SK-N-DZ (cell line): ENCODE measurements at regions not wholly inside any gene's neighbourhood (a gene's known extent, or its start where the extent isn't known, plus 50 kb on each side); places are given as distances from the start of the nearest gene placed in this dataset.
"Not testable (repeated sequence)": the region's sequence is repeated elsewhere in the genome, so short reads cannot be mapped to it uniquely, and the experiment has no call there.

ENCODE experiments used
- DNase-seq: peaks from one replicate; pipeline ENCODE4 v3.0.0-alpha.2; 2015; ENCODE audit warnings: low spot score

DNA sequence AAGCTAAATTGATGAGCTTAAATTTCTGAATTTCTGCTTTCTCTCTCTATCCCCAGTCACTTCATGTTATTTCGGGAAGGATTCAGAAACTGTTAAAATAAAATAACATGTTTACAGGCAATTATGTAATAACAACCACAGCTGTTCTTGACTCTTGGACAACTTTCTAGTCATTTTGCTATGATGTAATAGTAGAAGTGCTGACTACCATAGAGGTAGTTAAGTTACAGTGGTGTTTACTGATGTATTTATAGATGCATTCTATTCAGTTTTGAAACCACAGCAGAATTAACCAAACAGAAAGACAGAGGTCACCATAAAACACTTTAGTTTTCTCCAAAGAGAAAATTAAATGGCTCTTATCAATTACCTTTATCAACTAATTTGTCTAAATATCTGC is 1292.0 kb upstream of the CHAC2 start:
- DNase-seq: no peak

DNA sequence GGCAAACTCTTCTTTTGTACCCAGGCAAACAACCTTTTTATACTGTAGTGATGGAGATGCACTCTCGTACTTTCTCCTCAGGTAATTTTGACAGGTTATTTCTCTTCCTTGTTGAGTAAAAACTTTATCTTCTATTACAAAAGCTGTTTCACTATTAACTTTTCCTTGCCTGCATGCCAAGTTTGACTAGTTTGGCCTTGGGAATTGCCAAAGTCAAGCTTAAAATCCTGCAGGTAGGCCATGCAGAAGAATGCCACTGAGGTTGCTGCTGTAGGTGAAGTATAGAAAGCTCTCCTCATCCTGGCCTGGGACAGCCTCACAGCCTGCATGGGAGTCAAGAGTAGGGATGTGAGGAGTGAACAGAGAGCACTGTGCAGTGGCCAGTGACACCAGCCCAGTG is 1293.5 kb upstream of the CHAC2 start:
- DNase-seq: no peak

DNA sequence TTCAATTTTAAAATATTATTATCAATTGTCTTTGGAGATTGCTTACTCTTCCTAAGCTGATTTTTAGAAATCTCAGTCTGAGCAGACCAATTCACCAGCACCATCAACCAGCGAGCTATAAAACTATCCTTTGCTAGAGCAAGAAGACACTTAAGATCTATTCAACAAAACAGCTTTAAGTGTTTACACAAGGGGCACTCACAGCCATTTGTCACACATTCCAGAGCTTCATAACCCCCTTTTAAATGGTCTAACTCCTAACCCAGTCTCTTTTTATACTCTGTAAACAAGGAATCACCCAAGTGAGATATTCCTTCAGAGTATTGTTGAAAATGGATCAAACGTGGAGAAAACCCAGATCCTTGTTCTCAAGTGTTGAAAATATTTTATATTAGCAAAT is 1294.1 kb upstream of the CHAC2 start:
- DNase-seq: no peak

DNA sequence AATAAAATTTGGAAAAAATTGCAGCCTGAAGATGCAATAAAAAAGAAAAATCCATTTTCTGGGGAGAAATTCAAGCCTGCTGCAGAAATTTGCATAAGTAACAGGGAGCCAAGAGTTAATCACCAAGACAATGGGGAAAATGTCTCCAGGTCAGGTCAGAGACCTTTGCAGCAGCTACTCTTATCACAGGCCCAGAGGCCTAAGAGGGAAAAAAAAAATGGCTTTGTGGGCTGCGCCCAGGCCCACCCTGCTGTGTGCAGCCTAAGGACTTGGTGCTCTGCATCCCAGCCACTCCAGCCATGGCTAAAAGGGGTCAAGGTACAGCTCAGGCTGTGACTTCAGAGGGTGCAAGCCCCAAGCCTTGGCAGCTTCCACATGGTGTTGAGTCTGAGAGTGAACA is 1297.1 kb upstream of the CHAC2 start:
- DNase-seq: not testable (repeated sequence)

DNA sequence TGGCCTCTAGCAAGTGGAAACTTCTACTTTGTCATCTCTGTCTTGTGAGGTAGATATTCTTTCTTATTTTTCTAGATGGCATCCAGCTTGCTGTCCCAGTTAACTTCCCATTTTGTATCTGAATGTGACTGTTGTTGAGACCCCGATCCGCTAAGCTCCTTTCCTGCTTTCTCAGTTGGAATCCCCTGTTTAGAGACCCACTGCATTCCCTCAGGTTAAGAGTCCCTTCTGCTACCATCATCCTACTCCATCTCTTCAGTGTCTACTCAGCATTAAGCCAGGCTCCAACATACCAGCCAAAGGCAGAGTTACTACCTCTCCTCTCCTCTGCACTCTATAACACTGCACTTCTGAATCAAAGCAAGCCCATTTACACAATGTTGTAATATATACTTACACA is 1300.4 kb upstream of the CHAC2 start:
- no peak for DNase-seq

DNA sequence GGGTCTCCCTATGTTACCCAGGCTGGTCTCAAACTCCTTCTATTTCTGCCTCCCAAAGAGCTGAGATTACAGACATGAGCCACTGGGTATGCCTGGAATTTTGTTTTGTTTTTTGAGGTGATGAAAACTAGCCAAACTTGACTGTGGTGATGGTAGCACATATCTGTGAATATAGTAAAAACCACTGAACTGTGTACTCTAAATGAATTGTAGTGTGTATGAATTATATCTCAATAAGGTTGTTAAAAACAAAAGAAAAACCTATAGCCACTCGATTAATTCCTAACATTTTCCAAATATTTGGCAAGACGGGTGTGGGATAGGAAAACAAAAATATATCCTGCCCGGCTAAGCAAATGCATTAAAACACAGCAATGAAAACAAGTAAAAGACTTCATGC is 1302.3 kb upstream of the CHAC2 start:
- no peak for DNase-seq

DNA sequence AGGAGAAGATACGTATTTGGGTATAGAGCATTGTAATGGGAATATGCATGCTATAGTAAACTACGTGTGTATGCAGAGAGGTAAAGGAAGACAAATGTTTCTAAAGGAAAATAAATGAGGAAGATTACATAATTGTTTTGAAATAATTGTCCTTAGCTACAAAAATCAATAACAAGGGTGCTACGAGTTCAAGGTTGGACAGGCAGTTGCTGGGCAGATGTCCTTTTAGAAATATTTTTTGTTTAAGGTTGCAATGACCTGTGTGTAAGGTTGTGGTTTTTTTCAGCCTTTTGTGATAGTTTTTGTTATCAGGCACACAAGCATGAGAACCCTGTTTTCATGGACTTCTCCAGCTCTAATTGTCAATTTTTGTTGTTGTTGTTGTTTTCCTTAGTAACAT is 1304.1 kb upstream of the CHAC2 start:
- no peak for DNase-seq

DNA sequence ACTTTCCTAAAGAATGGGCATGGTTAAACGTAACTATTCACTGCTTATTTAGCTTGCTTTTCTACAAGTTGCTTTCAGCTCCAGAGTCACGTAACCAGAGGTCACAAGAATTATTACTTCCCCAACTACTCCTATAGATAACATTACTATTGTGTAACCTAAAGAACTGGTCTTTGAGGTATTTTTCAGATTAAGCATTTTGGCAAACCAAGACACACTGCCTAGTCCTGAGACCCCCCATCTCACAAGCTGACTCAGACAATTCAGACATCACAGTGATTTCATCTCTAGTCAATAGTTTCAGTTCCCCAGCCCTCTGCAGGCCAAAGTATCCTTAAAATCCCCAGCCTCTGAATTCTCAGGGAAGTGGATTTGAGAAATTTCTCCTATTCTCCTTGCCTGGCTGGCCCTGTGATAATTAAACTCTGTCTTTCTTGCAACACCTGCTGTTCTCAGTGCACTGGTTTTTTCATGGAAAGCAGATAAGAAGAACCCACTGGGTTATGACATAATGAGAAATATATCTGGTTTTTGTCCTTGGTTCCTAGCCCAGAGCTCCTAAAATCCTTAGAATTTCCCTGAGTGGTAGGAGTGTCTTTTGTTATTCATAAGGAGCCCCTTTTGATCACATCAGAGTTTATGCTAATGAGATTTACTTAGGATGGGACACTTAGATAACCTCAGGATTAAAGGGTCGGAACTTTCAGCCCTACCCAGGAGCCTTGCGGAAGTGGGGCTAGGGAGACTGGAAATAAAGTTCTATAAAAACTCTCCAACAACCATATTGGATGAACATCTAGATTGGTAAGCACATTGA is 1310.8 kb upstream of the CHAC2 start:
- DNase-seq: no peak

DNA sequence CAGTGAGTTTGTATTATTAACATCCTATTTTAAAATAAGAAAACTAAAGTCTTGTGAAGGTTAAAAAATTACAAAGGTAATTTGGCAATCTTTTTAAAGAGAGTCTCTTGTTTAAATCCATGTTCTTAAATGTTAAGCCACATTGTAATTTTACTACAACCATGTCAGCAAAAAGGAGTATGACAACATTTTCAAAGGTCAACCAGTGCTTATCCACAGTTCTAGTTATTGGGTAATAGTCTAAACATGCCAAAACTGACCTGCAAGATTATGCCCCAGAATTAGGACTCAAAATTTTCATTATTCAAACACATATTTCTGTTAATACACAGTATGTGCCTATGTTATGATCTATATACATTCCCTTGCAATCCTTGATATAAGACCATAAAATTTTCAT is 1312.6 kb upstream of the CHAC2 start:
- DNase-seq: no peak

DNA sequence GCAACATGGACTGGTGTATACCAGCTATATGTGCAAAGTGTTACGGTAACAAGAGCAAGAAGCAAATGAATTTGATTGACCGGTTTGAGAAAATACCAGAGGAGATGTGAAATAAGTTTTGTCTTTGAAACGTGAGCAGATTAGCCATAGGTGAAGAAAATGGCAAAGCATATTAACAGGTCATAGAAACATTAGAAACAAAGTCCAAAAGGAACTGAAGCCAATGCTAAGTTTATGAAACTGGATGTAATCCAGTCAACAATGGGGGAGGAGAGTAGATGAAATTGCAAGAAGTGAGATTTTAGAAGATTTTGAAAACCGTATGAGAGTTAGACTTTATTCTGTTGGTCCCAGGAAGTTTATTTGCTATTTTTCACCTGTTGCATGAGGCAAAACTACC is 1315.4 kb upstream of the CHAC2 start:
- DNase-seq: no peak

DNA sequence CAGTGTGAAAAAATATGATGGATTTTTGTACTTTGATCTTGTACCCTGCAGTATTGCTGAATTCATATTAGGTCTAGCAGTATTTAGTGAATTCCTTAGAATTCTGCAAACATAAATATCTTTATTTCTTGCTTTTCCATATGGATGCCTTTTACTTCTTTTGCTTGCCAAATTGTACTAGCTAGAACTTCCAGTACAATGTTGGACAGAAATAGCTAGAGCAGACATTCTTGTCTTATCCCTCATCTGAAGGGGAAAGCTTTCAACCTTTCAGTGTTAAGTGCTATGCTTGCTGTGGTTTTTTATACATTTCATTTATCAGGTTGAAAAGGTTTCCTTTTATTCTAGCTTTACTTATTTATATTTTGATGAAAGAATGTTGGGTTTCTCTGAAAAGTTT is 1321.9 kb upstream of the CHAC2 start:
- no peak for DNase-seq

DNA sequence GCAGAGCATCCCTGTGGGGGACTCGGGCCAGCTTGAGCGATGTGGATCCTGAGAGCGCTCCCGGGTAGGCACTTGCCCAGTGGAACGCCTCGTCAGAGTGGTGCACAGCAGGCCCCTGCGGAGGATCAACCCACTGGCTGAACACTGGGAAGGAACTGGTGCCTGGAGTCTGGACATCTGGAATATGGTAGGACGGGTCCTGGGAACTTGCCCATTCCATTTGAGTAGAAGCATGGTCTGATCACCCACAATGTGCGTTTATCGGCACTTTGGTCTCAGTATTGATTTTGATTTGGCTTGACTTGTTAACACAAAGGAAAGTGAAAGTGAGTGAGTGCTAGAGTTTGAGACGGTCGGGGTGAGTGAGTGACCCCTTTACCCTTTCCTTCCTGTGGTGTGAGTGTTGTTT is 1336.2 kb upstream of the CHAC2 start:
- DNase-seq: no peak

DNA sequence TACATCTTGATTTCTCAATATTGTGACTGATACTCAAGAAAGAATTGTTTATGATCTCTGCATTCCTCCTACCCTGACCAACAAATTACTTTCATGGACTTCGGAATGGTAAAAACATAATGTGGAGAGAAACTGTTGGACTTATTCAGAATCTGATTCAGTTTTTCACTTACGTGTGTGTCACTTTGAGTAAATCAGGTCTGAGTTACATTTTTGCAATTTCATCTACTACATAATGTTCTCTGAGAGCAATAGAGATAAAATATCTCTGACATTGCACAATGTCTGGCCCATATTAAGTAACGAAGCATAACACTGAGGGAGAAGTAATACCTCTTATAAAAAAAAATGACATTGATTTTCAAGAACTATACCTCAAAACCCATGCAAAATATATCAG is 1337.9 kb upstream of the CHAC2 start:
- DNase-seq: no peak

DNA sequence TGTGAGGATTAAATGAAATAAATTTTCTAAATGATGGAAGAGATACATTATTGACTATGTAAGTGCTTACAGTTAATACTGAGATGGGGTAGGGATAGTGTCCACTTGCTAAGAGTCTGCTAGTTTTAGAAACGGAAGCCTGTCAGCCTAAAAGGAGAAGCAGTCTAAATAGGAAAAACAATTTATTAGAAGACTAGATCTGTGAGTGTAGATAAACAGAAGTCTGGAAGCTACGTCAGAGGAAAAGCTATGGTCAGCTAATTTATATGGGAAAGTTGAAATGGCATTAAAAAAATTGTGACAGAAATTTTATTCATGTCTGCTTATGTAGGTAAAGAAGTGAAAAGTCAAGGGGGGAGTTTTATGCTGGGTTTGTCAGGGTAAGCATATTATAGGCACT is 1338.4 kb upstream of the CHAC2 start:
- no peak for DNase-seq

DNA sequence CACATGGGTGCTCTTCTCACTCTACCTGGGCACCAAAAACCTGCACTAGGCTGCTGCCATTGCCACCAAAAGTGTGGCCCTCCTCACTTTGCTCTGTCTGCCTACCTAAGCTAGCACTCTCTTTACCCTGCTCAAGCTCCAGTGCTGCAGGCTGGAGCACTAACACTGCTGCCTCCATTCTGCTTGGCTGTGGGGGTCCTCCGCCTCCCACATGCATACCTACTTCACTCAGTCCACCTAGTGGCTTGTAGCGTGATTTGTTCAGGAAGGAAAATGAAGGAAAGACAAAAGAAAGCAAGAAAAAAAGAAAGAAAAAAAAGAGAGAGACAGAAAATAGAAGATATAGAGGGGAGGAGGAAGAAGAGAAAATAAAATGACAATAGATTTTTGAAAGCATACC is 1339.4 kb upstream of the CHAC2 start:
- DNase-seq: no peak

DNA sequence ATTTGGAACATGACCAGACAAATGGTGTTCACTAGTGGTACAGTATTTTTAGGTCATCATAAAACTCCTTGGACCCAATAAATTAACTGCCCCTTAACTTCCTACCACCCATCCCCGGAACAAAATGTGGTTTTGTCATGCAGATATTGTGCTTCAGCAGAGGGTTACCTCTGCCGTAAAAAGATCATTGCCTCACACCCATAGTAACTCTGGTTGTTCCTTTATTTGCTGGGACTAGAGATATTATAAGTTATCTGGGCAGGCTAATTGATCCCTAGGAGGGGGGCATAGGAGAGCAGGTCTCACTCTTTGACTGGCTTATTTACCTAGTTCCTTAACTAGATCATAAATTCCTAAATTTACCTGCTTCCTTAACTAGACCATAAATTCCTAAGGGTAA is 1343.9 kb upstream of the CHAC2 start:
- no peak for DNase-seq

DNA sequence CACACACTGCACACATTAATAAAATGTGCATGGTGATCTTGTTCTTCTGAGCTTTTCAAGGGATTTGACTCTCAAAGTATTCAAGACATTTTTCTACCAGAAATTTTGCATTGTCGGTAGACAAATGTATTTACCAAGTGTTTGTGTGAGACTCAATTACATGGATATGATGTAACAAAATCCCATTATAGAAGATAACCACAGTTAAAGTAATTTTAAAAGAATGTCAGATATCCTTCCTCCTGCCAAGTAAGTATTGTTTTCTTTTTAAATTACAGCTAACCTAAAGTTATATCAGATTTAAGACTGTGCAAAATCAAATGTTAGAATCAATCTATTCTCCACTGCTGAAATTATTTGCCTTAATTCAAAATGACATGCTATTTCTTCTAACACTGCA is 1344.5 kb upstream of the CHAC2 start:
- DNase-seq: no peak

DNA sequence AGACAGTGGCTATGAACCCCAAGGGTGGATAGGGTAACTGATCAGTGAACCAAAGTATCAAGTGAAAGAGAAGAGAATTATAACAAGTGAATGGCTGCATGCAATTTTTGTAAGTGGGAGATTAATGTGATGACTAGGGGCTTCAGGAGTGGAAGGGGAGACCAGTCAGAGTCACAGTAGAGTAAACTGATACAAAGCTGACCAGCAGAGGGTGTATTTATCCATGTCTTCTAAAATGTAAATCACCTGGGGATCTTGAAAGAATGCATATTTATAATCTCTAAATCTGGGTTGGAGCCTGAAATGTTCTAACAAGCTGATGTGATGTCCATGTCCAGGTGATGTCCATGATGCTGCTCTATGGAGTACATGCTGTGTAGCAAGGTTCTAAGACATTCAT is 1351.3 kb upstream of the CHAC2 start:
- DNase-seq: peak; percentile 3

DNA sequence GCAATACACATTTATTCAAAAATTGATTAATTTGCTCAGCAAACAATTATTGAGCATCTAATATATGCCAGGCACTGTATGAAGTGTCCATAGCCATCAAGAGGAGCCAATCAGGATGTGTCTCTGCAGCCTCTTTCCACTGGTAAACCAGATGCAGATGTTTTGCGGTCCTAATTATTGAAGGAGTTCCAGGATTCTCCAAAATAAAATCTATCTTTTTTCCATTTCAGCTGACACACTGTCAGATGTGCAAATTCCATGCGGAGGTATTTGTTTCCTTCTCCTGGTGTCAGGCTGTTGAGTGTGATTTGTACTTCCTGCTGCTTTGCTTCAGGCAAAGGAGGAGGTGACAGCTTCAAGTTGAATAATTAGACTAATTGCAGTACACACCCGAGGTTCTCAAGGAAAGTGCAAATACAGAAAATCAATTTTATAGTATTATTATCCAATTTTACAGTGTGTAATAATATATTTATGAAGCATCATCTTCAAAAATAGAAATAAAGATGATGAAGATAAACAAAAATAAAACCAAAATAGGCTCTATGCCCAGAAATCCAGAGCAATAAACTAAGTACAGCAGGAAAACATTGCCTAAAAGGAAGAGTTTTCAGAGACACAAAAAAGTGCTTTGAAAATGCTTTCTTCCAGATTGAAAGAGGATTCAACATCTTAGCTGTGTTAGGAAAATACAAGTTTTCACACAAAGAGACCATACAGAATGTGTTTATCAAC is 1352.9 kb upstream of the CHAC2 start:
- no peak for DNase-seq

DNA sequence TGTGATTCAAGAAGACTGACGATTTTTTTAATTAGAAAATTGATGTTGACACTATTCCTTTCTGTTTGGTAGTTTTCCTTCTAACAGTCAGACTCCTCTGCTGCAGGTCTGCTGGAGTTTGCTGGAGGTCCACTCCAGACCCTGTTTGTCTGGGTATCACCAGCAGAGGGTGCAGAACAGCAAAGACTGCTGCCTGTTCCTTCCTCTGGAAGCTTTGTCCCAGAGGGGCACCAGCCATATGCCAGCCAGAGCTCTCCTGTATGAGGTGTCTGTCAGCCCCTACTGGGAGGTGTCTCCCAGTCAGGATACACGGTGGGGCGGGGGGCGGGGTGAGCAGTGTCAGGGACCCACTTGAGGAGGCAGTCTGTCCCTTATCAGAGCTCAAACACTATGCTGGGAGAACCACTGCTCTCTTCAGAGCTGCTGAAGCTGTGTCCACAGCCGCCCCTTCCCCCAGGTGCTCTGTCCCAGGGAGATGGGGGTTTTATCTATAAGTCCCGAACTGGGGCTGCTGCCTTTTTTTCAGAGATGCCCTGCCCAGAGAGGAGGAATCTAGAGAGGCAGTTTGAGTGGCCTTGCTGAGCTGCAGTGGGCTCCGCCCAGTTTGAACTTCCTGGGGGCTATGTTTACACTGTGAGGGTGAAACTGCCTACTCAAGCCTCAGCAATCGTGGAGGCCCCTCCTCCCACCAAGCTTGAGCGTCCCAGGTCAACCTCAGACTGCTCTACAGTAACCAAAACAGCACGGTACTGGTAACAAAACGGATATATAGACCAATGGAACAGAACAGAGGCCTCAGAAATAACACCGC is 1358.1 kb upstream of the CHAC2 start:
- DNase-seq: not testable (repeated sequence)

DNA sequence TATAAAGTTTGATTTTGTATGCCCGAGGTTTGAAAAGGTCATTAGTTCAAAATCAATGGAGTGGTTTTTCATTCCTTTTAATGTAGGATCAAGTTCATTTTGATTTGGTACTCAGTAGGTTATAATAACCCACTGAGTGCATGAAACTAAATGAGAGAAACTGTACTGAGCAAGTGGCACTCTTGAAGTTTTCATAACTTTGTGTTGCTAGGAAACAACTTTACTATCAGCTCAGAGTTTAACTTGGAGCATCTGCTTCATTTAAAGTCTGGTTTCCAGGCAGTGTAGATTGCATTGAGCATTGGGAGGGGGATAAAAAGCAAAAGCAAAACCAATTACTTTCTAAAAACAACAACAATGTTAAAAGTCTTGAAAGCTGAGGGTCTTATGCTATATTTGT is 1361.6 kb upstream of the CHAC2 start:
- DNase-seq: no peak

DNA sequence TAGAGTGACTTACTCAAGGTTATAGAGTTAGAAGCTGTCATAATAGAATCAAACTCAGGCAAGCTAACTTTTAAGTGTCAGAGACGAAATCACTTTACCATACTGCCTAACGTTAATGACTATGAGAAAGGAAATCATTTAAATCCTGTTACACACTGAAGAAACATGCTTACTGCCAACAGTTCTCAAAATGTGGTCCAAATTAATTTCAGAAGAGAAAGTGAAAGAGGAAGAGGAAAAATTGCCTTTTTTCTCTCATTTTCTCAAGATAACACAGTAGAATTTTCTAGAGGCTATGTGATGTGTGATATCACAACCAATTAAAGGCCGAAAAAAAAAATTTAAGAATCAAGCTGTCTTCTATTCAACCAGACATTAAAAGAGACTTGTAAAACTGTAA is 1362.7 kb upstream of the CHAC2 start:
- no peak for DNase-seq

DNA sequence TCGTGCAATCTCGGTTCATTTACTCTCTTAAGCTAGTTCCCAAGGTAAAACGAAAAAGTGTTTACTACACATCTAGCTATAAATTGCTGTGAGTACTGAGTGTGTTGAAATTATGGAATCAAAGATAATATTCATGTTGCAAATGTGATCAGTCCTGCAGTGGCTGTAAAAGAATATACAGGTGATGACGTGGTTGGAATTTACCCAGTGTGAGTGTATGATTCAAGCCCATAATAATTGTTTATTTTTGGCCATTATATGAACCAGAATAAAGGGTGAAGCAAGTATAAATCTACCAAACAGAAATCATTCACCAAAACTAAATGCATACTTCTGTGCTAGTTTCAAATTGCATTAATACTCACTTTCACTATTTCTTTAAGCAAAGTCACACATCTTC is 1363.6 kb upstream of the CHAC2 start:
- DNase-seq: no peak
